HG02571 (cell line): ENCODE measurements at regions not wholly inside any gene's neighbourhood (a gene's known extent, or its start where the extent isn't known, plus 50 kb on each side); places are given as distances from the start of the nearest gene placed in this dataset.
"Not testable (repeated sequence)": the region's sequence is repeated elsewhere in the genome, so short reads cannot be mapped to it uniquely, and the experiment has no call there.

ENCODE experiments used
- ATAC-seq: cut with Tn5 transposase; IDR thresholded peaks from one replicate; pipeline ENCODE4 v1.9.1; 2021; ENCODE audit warnings: mild to moderate bottlenecking, moderate library complexity; ENCODE audit not compliant: unreplicated experiment

- ATAC-seq: no peak
Observed at GRCh38 chr18:47370052-47370451, 118.6 kb upstream of the SKOR2 start.

GRCh38 chr18:47354061-47354460 lies 102.6 kb upstream of the SKOR2 start:
- not testable (repeated sequence) for ATAC-seq

- ATAC-seq: no peak
Observed at GRCh38 chr18:47346016-47346415, 94.6 kb upstream of the SKOR2 start.

- ATAC-seq: no peak
Observed at GRCh38 chr18:47345291-47345690, 93.8 kb upstream of the SKOR2 start.

- no peak for ATAC-seq
Observed at GRCh38 chr18:47343291-47343690, 91.8 kb upstream of the SKOR2 start.

- ATAC-seq: no peak
Observed at GRCh38 chr18:47342566-47342965, 91.1 kb upstream of the SKOR2 start.

- ATAC-seq: no peak
Observed at GRCh38 chr18:47341678-47342077, 90.2 kb upstream of the SKOR2 start.

- ATAC-seq: no peak
Observed at GRCh38 chr18:47334966-47335365, 83.5 kb upstream of the SKOR2 start.

- no peak for ATAC-seq
Observed at GRCh38 chr18:47333926-47334635, 82.6 kb upstream of the SKOR2 start.

- no peak for ATAC-seq
Observed at GRCh38 chr18:47331641-47332040, 80.2 kb upstream of the SKOR2 start.

GRCh38 chr18:47331026-47331425 lies 79.6 kb upstream of the SKOR2 start:
- no peak for ATAC-seq

- ATAC-seq: no peak
Observed at GRCh38 chr18:47323158-47323557, 71.7 kb upstream of the SKOR2 start.

GRCh38 chr18:47321815-47322214 lies 70.4 kb upstream of the SKOR2 start:
- ATAC-seq: no peak

GRCh38 chr18:47317824-47318508 lies 66.5 kb upstream of the SKOR2 start:
- no peak for ATAC-seq

- no peak for ATAC-seq
Observed at GRCh38 chr18:47316924-47317323, 65.5 kb upstream of the SKOR2 start.

- ATAC-seq: no peak
Observed at GRCh38 chr18:47313901-47314300, 62.4 kb upstream of the SKOR2 start.

GRCh38 chr18:47311585-47311984 lies 60.1 kb upstream of the SKOR2 start:
- no peak for ATAC-seq
